Right lobe of liver (tissue), 6 donors: ENCODE measurements at regions not wholly inside any gene's neighbourhood (a gene's known extent, or its start where the extent isn't known, plus 50 kb on each side); places are given as distances from the start of the nearest gene placed in this dataset.

Experiments
- ATAC-seq, 4 donors: fragments of 200-7000 bp; cut with Tn5 transposase; one replicate each; pipeline ENCODE4 v1.9.1; 2020; ENCODE audit warnings: mild to moderate bottlenecking in 4 of 4, moderate library complexity in 4 of 4
- DNase-seq, 3 donors: peaks; one replicate each; pipeline ENCODE4 v3.0.0-alpha.2; 2020
- H3K27ac ChIP-seq, 3 donors: fragments of 200-600 bp; one replicate each; pipeline ENCODE4 v1.8.0; 2022
- H3K27me3 ChIP-seq, 2 donors: fragments of 200-600 bp; one replicate each; pipeline ENCODE4 v1.8.0; 2022
- H3K36me3 ChIP-seq, 4 donors: fragments of 200-600 bp; sonication (generic) in 1 of 4; one replicate each; pipeline versions ENCODE4 v1.5.1 to v1.8.0; 2017 to 2022; ENCODE audit warnings: control low read depth in 1 of 4
- H3K4me1 ChIP-seq, 4 donors: fragments of 200-600 bp; sonication (generic) in 1 of 4; one replicate each; pipeline versions ENCODE4 v1.5.1 to v1.8.0; 2017 to 2022; ENCODE audit warnings: control low read depth in 1 of 4
- H3K4me3 ChIP-seq, 3 donors: fragments of 200-600 bp; one replicate each; pipeline ENCODE4 v1.8.0; 2022
- H3K9me3 ChIP-seq, 4 donors: fragments of 200-600 bp; sonication (generic) in 1 of 4; one replicate each; pipeline versions ENCODE4 v1.5.1 to v1.8.0; 2017 to 2022; ENCODE audit warnings: control low read depth in 1 of 4
- CTCF ChIP-seq, 4 donors: fragments of 200-600 bp in 3 of 4; fragments of 450-650 bp in 1 of 4; IDR thresholded peaks; one replicate each; pipeline versions ENCODE4 v1.5.1 to v1.8.0; 2016 to 2022; ENCODE audit warnings: antibody characterized with exemption in 4 of 4, mild to moderate bottlenecking in 2 of 4
- POLR2A ChIP-seq: fragments of 450-650 bp; IDR thresholded peaks from one replicate; pipeline ENCODE4 v1.6.1; 2017; ENCODE audit warnings: antibody characterized with exemption, mild to moderate bottlenecking
- WGBS: methylation state at CpG from one replicate; pipeline ENCODE4 v1.1.6; 2018; ENCODE audit warnings: low coverage, low lambda C conversion rate; ENCODE audit not compliant: insufficient coverage; ENCODE audit errors: missing lambda C conversion rate; 5-methylcytosine and 5-hydroxymethylcytosine counted together
- intact Hi-C, 2 donors: fragments of 100-400 bp; cut with DNase I; formaldehyde crosslinking; loops; one replicate each; pipeline versions ENCODE4 v1.11.2 to v1.14.1; 2022
- donor health status: DM: no; HTN: yes; CAD: no.
- donor health status: DM: no; HTN: no; CAD: no.
- donor health status: DM: no; HTN: no; CAD: no.
- donor health status: DM: no; HTN: yes; CAD: no.
- donor health status: DM: no; HTN: yes; CAD: no.

DNA sequence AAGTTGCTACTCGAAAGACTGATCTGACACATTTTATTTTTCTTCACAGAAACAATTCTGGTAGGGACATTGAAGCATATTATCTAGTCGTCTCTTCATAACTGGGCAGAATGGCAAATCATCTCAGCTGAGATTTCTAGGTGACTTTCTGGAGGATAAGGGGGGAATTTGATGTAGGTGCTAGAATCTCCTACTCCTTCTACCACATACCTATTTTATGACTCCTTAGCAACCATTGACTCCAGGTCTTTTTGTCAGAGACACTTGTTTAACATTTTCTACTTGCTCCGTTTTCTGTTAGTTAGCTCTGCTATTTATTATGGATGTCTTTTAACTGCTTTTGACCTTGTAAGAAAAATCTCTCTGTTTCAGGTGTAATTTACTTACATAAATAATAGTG is 380.9 kb upstream of the SEMA3C start:
- Histone ChIP-seq H3K36me3 (no peaks in the 10 kb centered on the region), H3K4me3 (no peak overlapping the region), H3K27ac (no peak overlapping the region), H3K9me3 (no peaks in the 10 kb centered on the region), H3K4me1 (no peaks in the 10 kb centered on the region), H3K27me3 (no peaks in the 10 kb centered on the region)
- ATAC-seq (no peak), DNase-seq (no peak)
- TF ChIP-seq POLR2A (no peak), CTCF (IDR thresholded peaks at IDR 0.05) (no peak)
- intact Hi-C loops: no loop called here
- WGBS: 44% methylated on average over 3 of the region's 3 CpGs

GRCh38 chr7:81298951-81299666 is 380.3 kb upstream of the SEMA3C start:
- Histone ChIP-seq H3K9me3 (no peaks in the 10 kb centered on the region), H3K27me3 (no peaks in the 10 kb centered on the region), H3K27ac (no peak overlapping the region), H3K36me3 (no peaks in the 10 kb centered on the region), H3K4me1 (no peaks in the 10 kb centered on the region), H3K4me3 (no peak overlapping the region)
- ATAC-seq (no peak), DNase-seq (no peak)
- WGBS: 13% methylated on average over 5 of the region's 5 CpGs
- intact Hi-C loops: no loop called here
- no peak for TF ChIP-seq CTCF (IDR thresholded peaks at IDR 0.05)
- TF ChIP-seq POLR2A: no peak

DNA sequence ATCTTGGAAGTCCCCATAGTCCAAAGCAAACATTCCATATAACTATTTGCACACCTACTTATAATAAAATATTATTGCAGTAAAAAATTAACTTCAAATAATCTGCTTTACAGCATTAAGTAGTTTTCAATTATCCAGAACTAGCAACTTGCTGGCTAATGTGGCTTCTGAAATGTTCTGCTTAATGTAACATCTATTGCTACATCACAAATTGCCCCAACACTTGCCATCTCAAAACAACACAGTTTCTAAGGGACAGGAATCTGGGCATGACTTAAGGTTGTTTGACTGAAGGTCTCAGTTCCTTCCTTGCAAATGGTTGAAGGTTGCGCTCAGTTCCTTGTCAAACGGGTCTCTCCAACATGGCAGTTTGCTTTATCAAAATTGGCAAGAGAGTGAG is 378.5 kb upstream of the SEMA3C start:
- Histone ChIP-seq H3K4me3 (no peak overlapping the region), H3K27ac (no peak overlapping the region), H3K9me3 (no peaks in the 10 kb centered on the region), H3K27me3 (no peaks in the 10 kb centered on the region), H3K4me1 (no peaks in the 10 kb centered on the region), H3K36me3 (no peaks in the 10 kb centered on the region)
- no peak for TF ChIP-seq POLR2A
- TF ChIP-seq CTCF (IDR thresholded peaks at IDR 0.05): no peak
- 38% methylated on average over 2 of the region's 2 CpGs for WGBS
- no peak for DNase-seq
- intact Hi-C loops: no loop called here
- ATAC-seq: no peak

- Histone ChIP-seq H3K27ac (no peak overlapping the region), H3K36me3 (no peaks in the 10 kb centered on the region), H3K4me3 (no peak overlapping the region), H3K27me3 (no peaks in the 10 kb centered on the region), H3K9me3 (no peaks in the 10 kb centered on the region), H3K4me1 (no peaks in the 10 kb centered on the region)
- WGBS: 61% methylated on average over 2 of the region's 2 CpGs
- TF ChIP-seq CTCF (IDR thresholded peaks at IDR 0.05): no peak
- TF ChIP-seq POLR2A: no peak
- ATAC-seq (no peak), DNase-seq (no peak)
- intact Hi-C loops: no loop called here
Measured at GRCh38 chr7:81296726-81297125, 377.9 kb upstream of the SEMA3C start.
